GM12875 (cell line): ENCODE measurements at regions not wholly inside any gene's neighbourhood (a gene's known extent, or its start where the extent isn't known, plus 50 kb on each side); places are given as distances from the start of the nearest gene placed in this dataset.

ENCODE experiments used
- H3K4me3 ChIP-seq: one replicate; pipeline ENCODE4 v1.5.1; 2011; ENCODE audit warnings: low read depth, low read length, control low read depth
- CTCF ChIP-seq: IDR thresholded peaks from 2 replicates; pipeline ENCODE4 v1.5.1; 2011; ENCODE audit warnings: low read depth, mild to moderate bottlenecking, control low read depth, inconsistent platforms, low read length, moderate library complexity, borderline replicate concordance; ENCODE audit not compliant: insufficient read depth

GRCh38 chr2:35297403-35297802 lies 1058.2 kb upstream of the CRIM1 start:
- no peak overlapping the region for H3K4me3 ChIP-seq
- TF ChIP-seq CTCF: no peak

DNA sequence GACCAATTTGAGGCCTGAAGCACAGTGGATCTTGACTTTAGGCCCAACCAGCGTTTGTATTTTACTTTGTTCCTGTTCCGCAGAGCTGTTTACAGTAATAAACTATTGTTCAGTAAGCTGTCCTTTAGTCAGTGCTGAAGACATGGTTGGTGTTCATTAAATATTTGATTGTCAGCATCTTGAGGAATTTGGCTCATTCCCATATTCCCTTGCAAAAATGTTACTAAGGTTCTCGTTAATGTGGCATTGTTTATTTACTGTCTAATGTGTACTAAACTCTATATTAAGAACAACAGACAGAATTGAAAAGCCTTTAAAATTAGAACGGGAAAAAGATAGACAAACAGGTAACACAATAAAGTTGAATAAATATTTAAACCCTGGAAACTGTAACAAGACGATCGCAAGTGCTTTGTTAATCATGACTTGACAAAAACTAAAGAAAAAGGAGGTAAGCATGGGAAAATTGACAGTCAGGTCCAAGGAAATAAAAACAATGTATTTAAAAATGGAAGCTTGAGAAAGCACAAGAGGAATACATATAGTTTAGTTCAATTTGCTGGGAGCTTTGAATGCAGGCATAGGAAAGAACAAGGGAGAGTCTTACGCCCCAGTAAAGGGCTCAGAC lies 1060.8 kb upstream of the CRIM1 start:
- no peak overlapping the region for H3K4me3 ChIP-seq
- TF ChIP-seq CTCF: no peak

- no peak overlapping the region for H3K4me3 ChIP-seq
- TF ChIP-seq CTCF: no peak
Observed at GRCh38 chr2:35293261-35293660, 1062.3 kb upstream of the CRIM1 start.

DNA sequence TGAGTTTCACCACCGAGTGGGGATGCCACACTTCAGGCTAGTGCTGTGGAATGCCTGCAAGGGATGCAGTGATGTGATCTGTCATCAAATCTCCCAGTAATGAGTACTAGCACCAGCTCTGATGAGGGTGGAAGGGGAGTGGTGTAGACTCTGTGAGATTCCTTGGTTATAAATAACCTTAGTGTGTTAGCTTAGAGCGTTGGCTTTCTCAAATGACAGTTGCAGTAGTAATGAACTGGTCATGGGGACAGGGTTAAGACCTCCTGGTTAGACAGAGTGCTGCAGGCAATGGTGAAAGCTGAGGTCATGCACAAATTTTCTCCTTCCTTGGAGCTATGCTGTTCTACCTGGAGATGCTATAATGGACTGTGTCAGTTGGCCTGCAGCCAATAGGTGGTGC lies 1063.4 kb upstream of the CRIM1 start:
- no peak for TF ChIP-seq CTCF
- H3K4me3 ChIP-seq: no peak overlapping the region

- no peak for TF ChIP-seq CTCF
- no peak overlapping the region for H3K4me3 ChIP-seq
Observed at GRCh38 chr2:35281702-35282101, 1073.9 kb upstream of the CRIM1 start.

- H3K4me3 ChIP-seq: no peak overlapping the region
- no peak for TF ChIP-seq CTCF
Observed at GRCh38 chr2:35255826-35256225, 1099.8 kb upstream of the CRIM1 start.

DNA sequence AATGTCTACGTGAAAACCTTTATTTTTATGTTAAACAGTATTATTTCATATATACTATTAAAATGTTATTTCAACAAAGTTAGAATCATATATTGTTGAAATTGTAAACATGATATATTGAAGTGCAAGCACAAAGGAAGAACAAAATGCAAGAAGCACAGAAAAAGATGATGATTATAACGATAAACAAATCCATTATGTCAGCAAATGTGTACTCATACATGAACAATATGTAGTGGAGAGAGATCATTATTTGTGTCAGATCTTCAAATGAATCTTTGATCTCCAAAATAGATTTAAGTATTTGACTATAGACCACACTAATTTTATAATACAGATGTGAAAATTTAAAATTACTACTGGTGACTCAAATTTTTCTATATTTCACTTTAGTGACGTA lies 1104.4 kb upstream of the CRIM1 start:
- no peak for TF ChIP-seq CTCF
- H3K4me3 ChIP-seq: no peak overlapping the region
